ENCODE measurements at regions not wholly inside any gene's neighbourhood (a gene's known extent, or its start where the extent isn't known, plus 50 kb on each side); places are given as distances from the start of the nearest gene placed in this dataset.

DNA sequence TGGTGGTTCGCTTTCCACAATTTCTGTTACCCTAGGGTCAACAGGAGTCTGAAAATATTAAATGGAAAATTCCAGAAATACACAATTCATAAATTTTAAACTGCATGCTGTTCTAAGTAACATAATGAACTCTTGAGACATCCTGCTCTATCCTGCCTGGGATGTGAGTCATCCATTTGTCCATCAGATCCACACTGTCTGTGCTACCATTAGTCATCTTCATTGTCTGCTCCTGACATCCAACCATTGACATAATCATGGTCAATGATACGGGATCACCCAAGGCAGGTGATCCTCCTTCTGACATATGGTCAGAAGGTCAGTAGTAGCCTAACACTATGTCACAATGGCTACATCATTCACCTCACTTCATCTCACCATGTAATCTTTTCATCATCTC is 276.7 kb upstream of the KIF2A start:
- DNase-seq (ENCODE audit: low read depth), result no peak

DNA sequence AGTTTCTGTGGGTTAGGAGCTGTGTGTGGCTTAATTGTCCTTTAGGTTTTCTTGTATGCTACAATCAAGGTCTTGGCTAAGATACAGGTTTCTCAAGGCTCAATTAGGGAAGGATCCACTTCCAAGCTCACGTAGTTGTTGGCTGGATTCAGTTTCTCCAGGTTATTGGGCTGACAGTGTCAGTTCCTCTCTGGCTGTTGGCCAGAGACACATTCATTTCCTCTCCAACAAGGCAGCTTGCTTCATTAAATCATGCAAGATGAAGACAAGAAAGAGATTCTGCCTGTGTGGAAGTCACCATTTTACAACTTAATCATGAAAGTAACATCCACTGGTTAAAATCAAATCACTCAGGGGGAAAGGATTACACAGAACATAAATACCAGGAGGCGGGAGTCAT is 275.7 kb upstream of the KIF2A start:
- DNase-seq (ENCODE audit: low read depth), result no peak

DNA sequence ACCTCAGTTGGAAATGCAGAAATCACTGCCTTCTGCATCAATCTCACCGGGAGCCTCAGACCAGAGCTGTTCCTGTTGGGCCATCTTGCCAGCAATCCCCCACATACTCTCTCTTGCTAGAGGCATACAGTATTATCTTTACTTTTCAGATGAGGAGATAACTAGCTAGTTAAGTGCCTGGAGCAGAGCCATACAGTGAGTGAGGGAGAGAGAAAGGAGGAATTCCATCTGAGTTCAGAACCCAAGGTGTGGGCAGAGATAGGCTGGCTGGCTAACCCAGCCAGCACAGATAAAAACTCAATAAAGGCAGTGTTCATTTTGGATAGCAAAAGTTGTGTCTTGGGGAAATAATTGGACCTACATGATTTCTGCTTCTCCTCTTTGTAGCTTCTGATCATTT is 268.0 kb upstream of the KIF2A start:
- DNase-seq (ENCODE audit: low read depth), result no peak

DNA sequence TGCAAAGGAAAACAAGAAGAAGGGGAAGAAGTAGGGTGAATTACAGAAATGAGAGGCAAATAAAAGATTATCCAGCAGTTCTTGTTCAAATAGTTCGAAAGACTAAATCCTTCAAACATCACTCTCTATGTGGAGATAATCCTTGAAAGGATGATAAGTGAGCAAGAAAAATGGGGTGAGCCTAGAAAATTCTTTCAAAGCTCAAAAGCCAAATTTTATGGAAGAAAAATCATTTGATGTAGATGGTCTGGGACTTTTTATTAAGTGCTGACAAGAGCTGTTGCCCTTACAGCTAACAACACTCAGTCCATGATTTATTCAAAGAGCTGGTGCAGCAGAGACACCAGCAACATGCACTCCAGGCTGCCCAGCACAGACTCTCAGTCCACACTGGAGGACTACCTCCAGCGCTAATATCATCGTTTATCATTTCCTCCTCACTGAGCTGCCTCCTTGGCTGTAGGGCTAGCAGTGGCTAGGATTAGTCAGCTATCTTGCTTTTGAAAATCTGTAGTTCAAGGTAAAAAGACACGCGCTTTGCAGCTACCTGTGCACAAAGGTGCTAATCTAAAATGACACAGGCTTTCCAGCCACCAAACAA is 264.8 kb upstream of the KIF2A start:
- no peak for DNase-seq (ENCODE audit: low read depth)

DNA sequence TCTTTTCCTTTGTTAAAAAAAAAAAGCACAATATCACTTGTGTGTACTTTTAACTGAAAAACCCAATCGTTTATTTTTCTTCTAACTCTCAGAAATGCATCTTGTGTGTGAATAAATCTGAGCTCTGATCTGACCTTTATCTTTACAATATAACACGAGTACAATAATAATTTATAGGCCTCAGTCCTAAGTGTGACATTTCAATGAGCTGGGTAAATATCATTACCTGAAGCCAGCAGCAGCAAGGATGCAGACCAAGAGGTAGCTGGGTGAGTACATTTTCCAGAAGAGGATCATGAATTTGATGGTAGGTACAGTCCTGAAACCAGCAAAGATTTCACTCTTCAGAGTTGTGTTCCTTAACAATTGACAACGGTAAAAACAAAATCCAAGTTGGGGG is 264.0 kb upstream of the KIF2A start:
- DNase-seq (ENCODE audit: low read depth), result no peak

DNA sequence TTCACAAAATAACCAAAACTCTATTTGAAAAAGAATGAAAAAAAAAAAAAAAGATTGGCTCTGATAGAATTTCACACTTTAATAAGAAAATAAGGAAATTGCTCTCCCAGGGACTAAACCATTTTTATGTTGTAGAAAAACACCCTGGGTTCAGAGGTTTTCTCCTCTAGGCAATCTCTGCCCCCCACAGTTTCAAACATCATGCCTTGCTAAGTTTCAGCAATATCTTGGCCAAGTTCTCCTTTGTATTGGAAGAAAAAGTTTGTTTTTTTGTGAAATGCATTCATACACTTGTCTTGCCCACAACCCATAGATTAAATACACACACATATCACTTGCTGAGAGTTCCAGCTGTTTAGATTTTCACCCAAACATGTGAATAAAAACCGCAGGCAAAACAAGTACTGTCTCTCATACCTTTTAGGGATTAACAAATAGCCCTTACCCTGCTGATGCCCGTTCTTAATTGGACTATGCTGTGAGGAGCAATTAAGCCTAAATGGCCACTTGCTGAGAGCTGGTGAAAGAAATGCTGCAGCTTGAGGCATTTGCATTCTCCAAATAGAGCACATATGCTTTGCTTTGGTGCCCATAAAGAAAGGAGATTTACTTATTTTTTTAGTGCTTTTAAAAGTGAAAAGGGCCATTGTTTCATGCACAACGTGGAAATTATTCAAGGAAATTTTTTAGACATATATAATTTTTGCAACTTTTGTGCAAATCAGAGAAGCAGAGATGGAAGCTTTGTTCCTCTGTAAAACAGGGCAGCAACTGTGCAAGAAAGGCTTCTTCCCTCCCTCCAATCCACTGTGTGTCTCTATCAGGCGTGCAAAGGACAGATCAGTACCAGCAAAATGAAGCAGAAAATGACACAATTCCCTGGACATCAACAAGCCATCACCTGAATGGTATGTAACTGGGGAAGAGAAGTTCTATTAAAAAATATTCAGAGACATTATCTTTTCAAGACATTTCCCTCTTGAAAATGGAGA is 262.4 kb upstream of the KIF2A start:
- no peak for DNase-seq (ENCODE audit: low read depth)

DNA sequence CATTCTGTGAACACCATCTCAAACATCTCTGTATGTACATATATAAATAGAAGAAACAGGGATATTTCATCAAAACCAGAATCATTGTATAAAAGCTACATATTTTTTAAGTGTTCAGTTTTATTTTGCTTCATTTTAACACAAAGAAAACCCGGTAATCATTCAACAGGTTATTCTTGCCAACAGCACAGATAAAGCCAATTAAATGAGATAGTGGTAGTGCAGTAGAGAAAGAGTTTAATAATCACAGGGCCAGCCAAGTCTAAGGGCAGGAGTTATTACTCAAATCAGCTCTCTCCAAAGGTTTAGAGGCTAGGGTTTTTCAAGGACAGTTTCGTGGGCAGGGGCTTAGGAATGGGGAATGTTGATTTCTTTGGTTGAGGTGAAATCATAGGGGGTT is 261.0 kb upstream of the KIF2A start:
- DNase-seq (ENCODE audit: low read depth), result no peak

DNA sequence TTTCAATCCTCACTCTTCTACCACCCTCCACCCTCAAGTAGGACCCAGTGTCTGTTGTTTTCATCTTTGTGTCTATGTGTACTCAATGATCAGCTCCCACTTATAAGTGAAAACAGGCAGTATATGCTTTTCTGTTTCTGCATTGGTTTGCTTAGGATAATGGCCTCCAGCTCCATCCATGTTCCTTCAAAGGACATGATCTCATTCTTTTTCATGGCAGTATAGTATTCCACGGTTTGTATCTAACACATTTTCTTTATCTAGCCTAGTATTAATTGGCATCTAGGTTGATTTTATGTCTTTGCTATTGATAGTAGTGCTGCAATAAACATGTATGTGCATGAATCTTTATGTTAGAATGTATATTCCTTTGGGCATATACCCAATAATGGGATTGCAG is 259.8 kb upstream of the KIF2A start:
- DNase-seq (ENCODE audit: low read depth), result no peak

DNA sequence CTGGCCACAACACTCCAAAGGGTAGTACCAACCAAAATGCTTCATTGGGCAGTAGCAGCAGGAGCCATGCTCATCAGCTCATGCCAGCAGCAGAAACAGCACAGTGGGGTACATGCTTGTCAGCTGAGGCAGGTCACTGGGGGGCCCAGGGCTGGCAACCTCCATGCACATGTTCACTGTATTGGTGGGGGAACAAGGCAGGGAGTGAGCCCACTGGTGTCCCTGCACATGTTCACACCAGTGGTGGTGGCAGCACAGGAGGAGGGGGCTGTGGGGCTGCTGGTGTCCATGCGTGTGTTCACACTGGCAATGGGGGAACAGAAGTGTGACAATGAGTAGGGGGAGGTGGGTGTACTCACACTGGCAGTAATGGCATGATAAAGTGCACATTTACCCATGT is 254.3 kb upstream of the KIF2A start:
- DNase-seq (ENCODE audit: low read depth), result no peak

DNA sequence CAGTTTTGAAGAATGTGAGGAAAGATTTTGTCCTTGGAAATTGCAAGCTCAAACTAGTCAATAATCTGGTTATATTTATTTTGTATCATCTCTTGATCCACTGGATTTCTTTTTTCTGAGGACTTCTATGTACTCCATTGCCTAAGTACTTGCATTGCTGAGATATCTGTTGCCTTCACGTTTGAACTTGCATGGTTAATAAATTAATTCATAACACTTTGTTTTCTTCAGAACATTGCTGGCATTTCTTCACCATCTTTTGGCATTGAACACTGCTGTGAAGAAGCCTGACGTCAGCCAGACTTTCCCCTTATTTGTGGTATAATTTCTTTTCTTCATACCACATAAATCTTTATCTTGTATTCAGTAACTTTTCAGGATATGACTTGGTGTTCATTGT is 246.0 kb upstream of the KIF2A start:
- no peak for DNase-seq (ENCODE audit: low read depth)

DNA sequence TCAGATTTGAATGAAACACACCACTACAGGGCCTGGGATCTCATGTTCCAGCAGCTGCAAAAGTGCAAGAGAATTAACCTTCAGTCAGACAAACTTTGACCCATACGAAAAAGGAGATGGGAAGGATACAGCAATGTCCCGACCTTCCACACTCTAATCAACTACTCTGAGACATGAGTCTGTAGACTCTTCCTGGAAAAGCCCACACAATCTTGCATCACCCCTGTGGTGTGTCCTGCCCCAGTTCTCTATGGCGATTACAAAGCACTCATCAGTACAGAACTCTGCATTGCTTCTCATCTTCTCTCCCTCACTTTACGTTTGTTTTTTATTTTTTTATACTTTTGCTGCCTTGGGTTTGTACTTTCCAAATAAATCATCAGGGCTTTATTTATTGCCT is 241.0 kb upstream of the KIF2A start:
- DNase-seq (ENCODE audit: low read depth), result no peak

DNA sequence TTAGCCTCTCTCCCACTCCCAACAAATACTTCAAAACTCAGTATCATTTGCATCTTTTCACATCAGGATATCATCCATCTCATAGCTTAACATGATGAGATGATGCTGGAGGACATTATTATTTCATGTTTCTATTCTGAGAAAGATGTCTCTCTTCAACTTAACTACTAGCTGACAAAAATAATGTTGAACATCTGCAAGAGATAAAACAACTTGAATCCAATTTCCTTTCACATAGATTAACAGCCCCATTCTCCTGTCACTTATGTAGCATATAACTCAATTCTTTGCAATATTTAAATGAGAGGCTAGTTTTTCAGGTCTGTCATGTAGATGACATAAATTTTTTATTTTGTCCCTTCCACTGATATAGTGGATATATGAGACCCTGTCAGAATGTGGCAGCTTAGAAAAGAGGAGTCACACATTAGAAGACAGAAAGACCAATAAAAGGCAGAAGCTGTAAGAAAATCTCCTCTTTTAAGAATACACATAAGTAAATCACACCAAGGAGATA is 239.2 kb upstream of the KIF2A start:
- no peak for DNase-seq (ENCODE audit: low read depth)

DNA sequence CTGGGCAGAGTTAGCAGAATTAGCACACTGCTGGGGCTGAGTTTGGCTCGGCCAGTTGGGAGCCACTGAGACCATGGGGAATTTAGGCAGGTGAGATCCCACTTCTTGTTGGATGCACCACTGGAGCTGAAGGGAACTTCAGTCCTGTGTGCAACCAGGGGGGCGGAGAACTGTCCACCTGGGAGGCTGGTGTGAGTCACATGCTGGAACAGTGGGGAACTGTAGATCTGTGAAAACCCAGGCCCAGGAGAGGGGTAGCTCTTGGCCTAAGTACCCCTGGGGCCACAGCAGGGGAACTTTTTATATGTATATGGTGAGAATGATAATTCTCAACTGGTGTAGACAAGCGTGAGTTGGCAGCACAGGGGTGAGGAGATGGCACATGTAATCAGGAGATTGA is 237.5 kb upstream of the KIF2A start:
- no peak for DNase-seq (ENCODE audit: low read depth)

DNA sequence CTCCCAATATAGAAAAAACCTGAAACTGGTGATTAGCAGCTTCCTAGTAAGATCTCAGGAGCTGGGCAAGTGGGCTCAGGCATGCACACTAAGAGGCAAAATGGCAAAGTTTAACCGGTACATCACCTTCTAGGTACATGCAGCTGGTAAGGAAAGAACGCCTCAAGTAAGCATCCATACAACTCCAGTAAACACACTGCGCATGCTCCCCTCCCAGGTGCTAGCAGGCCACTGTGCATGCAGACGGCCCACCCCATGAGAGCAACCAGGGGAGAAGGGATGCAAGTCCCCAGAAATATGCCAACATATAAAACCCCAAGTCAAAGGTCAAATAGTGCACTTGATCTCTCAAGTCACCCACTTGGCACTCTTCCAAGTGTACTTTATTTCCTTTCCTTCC is 228.6 kb upstream of the KIF2A start:
- no peak for DNase-seq (ENCODE audit: low read depth)

DNA sequence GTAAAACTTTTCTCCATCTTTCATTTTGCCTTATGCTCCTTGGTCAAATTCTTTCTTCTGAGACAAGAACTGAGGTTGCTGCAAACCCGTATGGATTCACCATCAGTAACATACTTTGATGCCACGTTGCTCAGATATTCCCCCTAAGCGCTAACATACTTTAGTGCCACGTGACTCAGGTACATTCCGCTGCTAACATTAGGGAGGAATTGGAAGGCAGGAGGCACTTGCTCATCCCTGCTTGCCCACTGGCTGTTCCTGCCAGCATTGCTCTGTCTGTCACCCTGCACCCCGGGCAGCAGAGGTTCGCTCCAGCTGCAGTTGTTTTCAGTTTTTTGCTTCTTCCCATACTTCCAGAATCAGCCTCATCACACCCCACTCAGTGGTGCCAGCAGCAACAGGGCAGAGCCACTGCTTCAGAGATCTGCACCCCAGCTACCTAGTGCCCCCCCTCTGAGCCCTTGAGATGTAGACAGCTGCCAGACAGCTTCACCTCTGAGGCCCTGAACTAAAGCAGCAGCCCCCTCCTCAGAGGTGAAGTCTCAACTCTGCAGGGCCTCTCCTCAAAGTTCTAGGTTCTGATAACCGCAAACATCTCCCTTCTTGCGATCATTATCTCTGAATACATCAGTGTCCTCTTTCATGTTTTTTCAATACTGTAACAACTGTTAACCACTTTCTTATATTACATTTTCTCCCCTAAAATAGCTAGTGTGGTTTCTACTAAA is 228.0 kb upstream of the KIF2A start:
- DNase-seq (ENCODE audit: low read depth), result no peak

DNA sequence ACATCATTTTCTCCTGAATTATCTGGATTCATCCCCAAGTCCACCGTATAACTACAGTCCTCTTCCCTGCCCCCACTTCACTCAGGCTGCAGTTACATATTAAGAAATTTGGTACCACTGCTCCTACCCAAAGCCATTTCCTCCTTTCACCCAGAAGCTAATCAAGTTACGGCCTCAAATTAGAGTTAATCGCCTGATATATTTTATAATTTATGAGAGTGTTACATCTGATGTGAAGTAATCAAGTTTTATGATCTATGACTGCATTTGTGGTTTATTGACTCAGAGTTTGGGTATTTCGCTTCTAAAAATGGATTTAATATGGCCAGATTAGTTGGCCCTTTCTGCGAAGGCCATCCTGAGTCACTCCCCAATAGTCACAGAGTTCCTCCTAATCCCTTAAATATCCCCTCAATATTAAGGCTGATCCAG is 223.6 kb upstream of the KIF2A start:
- no peak for DNase-seq (ENCODE audit: low read depth)

DNA sequence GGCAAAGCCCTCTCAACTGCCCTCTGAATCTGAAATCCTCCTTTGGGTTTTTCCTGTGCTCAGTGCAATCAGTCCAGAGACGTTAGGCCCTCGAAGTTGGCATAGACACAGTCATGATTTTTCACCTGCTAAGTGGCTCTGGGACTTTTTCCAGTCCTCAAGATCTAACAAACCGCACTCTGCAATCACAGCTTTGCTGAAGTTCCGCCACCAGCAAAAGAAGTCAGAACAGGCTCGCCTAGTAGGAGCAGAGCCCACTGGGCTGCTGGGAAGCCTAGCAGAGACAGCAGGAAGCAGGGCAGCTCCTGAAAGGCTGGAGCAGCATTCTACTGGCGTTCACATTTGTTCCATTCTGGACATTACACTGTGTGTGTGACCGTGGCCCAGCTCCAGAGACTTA is 222.8 kb upstream of the KIF2A start:
- no peak for DNase-seq (ENCODE audit: low read depth)

DNA sequence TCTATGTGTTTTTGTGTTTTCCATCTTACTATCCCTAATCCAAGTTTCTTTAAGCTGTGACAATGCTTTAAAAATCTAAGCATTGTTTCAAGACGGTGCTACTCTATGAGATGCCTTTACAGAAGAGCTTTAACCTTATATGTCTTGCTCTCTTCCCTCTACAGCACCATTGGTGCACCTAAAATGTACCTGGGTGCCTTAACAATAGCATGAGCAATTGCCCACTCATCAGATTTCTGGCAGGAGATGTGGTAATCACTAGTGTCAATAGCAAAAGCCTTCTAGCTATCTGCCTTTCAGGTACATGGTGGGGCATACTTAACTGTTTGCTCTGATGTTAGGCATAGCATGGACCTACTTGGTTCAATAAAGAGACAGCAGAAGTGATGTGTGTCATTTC is 222.3 kb upstream of the KIF2A start:
- DNase-seq (ENCODE audit: low read depth), result no peak

DNA sequence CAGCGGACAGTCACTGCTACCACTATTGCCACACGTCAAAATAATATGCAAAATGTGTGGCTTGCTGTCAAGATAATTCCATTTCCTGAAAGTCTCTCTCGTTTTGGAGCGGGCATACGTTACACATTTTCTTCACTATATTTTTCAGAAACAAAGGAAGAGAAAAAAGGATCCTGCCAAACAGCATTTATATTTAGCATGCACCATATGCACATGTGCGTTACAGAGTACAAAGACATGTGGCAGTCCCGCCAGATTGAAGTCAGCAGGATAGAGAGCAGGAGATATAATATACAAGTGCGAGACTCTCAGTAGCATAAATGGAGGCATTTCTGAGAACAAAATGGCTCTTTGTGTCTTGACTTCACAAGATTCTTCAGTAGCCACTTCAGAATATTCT is 221.6 kb upstream of the KIF2A start:
- DNase-seq (ENCODE audit: low read depth), result no peak

DNA sequence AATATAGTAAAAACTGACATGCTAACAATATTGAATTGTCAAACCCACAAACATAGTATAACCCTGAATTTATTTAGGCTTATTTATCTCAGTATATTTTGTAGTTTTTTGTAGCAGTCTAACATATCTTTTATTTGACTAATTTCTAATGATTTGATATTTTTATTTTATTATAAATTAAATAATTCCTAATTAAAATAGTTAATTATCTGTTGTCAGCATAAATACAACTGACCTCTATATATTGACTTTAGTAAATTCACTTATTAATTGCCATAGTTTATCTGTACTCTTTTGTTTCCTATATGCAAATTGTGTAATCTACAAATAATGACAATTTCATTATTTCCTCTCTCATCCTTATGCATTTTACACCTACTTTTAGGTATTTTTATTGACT is 215.1 kb upstream of the KIF2A start:
- no peak for DNase-seq (ENCODE audit: low read depth)

DNA sequence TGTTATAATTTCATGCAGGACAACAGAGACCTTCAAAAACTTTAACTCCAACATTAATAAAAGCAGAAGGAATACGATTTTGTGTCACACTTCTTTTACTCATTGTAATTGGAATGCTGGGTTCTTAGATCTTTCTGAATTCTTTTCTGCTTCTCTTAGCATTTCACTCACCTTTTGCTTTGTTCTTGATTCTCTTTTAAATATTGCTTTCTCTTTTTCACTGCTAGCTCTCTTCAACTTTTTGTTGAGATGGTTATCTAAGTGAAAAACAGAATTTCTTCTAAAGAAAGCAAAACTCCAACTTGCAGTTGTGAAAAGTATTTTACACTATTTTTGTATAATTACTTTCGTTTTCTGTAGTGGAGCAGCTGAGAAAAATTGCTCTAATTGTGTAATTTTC is 212.6 kb upstream of the KIF2A start:
- no peak for DNase-seq (ENCODE audit: low read depth)

DNA sequence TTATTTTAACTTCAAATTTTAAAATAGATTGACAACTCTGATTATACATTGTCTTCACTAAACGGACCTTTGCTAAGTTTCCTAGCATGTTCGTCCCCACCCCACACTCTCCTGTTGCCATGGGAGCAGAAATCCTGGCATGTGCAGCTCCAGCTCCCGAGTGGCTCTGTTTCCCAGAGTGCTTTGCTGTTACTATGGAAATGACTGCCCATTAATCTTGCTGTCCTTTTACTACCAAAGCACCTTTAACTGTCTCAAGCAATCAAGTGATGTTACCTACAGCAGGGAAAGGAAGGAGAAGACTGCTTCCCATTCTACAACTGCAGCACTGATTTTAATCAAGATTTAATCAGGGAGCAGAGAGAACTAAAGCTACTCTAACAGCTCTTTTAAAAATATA is 212.0 kb upstream of the KIF2A start:
- DNase-seq (ENCODE audit: low read depth), result no peak

DNA sequence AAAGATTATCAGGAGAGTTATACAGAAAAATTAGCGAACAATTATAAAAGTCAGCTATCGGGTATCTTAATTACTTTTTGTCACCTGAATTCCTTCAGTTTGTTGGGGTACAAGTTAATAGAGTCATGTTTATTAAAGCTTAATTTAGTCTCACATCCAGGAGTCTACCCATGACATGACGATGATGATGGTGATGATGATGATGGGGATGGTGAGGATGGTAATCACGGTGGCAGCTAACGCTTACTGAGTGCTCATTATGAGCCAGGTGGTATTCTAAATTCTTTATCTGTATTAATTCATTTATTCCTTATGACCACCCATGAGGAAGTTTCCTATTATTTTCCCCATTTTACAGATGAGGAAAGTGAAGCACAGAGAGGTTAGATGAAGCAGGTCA is 208.6 kb upstream of the KIF2A start:
- DNase-seq (ENCODE audit: low read depth), result no peak
